Activated CD4-positive, alpha-beta T cell treated with anti-CD3 and anti-CD28 coated beads for 1 hour (primary cell): ENCODE measurements at regions not wholly inside any gene's neighbourhood (a gene's known extent, or its start where the extent isn't known, plus 50 kb on each side); places are given as distances from the start of the nearest gene placed in this dataset.

ENCODE experiments used
- DNase-seq: peaks from one replicate; pipeline ENCODE4 v3.0.0-alpha.2; 2020

DNA sequence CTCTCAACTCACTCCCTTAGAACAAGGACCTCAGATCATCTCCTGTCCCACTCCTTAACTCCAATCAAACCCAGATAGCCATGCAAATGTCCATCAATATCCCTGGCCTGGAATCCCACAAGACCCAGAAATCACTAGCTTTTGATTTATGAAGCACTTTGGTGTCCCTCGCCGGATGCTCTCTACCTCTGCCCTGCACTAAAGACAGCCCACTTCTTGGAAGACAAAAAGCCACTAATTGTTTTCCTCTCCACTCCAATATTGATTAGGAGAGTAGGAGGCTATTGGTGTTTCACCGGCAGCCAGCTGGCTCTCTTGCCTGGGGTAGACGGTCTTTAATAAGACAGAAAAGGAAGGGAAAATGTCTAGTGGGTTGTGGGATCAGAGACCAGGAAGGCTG, 221.2 kb downstream of the BUD13 start:
- no peak for DNase-seq

DNA sequence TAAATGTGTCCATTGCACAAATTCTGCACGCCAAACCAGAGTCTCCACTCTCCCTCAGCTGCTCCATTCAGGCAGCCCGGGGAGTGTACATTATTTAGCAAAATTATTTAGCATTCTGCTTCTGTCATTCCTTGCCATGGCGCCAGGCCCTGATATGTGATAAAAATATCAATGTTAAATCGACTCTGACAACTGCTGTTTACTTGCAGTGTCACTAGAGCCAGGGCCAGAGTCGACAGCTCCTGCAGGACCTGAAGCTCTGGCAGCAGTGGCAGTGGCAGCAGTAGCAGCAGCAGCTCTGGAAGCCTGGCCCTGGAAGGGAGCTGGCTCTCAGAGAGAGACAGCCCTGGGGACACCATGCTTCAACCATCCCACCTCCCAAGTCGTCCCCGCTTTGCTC, 224.5 kb downstream of the BUD13 start:
- DNase-seq, result no peak

DNA sequence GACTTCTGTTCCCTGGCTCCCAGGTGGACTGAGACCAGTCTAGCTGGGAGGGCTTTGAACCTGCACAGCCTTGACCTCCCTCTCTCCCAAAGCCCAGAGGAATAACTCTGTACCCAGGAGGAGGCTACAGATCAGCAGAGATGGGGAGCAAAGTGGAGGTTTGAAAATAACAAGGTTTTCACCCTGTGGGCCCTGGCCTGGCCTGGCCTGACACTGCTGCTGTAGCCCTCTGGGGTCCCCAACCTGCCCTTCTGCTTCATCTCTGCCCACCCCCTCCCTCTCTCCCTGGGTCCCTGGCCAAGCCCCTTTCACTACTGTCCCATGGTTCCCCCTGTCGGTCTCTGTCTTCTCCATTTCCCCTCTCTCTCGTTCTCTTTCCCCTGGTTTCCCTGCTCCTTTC, 225.2 kb downstream of the BUD13 start:
- no peak for DNase-seq

DNA sequence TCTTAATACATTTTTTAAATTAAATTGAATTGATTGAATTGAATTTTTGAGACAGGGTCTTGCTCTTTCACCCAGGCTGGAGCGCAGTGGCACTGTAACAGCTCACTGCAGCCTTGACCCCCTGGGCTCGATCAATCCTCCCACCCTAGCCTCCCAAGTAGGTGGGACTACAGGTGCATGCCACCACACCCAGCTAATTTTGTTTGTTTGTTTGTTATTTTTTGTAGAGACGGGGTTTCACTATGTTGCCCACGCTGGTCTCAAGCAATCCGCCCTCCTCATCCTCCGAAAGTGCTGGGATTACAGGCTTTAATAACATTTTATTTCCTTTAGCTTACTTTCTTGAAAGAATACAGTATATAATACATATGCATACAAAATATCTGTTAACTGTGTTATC, 226.9 kb downstream of the BUD13 start:
- DNase-seq, result no peak

DNA sequence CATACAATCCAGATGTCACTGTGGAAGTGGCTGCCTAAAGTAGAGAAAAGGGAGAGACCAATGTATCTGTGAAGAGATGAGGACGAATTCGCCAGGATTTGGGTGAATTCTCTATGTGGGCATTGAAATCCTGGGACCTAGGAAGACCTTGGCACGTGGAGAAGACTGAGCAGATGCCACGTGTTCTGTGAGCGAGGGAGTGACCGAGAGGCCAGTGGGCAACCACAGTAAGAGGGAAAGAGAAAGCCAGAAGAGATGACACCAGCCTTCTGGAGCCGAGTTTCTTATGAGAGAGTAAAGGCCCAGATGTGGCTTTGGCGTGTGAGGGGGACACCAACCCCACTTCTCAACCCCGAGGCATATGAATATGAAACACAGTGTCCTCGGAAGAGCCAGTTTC, 228.1 kb downstream of the BUD13 start:
- no peak for DNase-seq

DNA sequence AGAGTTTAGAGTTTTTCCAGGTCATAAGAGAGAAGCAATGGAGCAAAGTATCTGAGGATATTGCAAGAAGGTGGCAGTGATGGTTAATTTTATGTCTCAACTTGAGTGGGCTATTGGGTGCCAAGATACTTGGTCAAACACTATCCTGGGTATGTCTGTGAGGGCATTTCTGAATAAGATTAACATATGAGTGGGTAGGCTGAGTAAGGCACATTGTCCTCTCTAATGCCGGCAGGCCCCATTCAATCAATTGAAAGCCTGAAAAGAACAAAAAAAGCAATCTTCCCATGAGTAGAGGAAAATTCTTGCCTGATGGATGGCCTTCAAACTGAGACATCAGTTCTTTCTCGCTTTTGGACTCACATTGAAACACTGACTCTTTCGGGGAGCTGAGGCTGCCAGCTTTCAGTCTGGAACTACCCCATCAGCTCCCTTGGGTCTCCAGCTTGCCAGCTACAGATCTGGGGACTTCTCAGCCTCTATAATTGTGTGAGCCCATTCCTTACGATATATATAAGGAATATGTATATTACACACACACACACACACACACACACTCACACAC, 228.8 kb downstream of the BUD13 start:
- DNase-seq, result no peak

DNA sequence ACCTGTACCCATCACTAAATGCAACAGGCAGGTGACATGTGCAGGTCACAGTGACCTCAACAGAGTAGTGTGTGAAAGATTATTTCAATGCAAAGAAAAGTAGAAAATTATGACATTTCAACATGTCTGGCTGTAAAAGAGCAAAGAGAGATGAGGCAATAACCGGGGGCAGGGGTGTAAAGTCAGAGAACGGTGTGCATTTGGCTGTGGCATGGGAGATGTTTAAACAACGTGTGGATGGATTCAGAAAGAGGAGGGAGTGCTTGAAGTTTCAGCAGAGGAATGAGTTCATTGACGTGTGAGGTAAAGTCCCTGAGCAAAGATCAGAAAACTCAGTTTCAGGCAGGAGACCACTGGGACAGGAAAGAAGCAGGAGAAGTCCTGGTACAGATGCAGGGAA, 229.7 kb downstream of the BUD13 start:
- no peak for DNase-seq

DNA sequence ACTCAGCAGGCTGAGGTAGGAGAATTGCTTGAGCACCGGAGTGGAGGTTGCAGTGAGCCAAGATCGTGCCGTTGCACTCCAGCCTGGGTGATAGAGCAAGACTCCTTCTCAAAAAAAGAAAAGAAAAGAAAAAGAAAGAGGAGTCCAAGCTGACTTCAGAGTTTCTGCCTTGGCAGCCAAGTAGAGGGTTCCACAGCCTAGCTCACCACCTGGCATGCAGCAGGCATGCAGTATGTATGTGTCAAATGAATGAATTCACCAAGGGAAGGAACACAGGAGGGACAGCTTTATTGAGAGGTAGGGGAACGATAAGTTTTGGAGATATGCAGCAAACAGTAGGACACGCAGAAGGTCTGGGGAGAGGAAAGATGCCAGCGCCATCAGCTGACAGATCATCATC, 230.4 kb downstream of the BUD13 start:
- no peak for DNase-seq

DNA sequence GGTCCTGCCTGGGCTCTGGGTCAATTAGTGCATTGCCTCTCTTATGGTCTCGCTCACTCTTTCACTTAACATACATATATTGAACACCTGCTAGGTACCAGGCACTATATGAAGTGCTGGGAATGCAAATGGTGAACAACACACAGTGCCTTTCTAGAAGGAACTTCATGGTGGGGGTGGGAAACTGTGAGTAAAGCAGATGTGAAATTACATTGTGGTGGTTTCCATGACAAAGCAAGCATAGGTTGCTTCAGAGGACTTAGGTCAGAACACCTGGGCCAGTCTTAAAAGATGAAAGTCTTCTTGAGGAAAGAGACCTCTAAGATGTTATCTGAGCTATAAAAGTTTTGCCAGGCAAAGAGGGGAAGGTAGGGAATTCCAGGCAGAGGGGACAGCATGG, 231.3 kb downstream of the BUD13 start:
- no peak for DNase-seq

DNA sequence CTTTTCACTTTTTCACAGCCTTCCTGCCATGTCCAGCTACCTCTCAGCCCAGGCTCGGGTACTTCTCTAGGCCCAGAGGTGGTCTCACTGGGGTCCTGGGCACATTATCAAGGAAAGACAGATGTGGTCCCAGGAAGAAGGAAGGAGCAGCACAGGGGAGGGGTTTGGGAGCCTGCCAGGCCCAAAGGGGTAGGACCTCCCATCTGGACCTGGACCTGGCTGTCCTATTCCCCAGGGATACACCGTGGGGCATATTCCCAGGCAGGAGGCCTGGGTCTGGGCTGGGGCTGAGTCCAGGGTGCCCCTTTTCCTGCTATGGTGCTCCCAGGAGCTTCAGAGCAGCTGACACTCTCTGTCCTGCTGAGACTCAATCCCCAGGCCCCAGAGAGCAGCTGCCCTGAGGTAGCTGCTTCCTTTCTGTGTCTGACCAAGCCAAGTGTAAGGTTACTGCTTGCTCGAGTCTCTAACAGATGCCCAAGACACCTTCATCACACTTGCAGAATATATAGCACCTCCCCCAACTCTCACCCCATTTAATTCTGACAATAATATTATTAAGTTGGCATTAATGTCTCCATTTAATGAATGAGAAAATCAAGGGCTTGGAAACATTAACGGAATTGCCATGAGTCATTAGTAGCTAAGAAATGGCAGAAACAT, 232.0 kb downstream of the BUD13 start:
- DNase-seq, result no peak

DNA sequence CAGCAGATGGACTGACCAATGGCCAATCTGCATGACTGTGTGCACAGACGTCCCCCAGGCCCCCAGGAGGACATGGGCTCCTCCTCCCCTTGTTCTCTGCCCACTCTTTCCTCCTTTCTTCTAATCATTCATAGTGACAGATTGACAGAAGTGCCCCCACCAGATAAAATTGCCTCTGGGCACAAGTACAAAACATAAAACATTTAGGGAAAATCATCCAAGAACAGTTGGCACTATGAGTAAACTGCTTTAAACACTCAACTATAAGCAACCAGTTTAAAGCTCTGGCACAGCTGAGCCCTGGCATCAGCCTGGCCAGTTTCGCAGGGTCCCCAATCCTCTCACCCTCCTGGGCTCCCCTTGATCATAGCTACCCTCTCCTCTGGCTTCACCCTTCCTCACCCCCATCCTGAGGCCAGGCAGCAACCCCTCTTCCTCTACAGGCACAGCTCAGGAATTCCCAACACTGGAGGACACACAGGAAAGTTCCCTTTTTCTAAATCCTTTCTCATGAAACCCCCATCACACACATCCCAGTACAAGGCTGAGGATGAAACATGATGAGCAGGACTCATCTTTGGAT, 232.9 kb downstream of the BUD13 start:
- no peak for DNase-seq

DNA sequence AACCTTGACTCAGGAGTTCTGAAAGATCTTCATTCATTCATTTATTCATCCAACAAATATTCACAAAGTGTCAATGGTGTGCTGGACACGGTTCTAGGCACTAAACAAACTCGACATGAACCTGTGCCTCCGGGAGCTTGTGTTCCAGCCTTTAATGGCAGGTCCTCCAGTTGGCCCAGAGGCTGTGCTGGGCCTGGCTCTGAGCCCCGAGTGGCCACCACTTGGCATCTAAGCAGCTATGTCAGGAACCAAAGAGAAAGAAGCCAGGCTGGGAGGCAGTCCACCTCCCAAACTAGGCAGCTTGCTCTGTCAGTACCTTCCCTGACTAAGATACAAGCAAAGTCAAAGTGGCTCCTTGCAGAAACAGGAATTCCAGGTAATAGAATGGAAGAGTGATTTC, 233.6 kb downstream of the BUD13 start:
- DNase-seq, result no peak

DNA sequence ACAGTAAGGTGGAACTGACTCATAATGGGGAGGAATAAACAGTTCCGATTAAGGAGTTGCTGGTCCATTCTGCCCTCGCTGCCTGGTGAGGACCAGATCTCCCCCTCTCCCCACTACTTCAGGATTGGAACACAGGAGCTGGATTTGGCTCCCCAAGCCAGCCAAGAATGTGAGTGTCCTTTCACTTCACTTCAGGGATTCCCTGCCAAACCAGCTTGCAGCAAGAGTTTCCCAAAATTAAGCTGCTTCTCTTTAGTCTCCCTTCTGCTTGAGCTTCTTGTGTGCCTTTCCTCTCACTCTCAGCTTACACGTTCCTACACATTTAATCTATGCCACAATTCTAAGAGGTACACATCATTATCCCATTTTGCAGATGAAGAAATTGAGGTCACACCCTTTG, 234.1 kb downstream of the BUD13 start:
- no peak for DNase-seq

DNA sequence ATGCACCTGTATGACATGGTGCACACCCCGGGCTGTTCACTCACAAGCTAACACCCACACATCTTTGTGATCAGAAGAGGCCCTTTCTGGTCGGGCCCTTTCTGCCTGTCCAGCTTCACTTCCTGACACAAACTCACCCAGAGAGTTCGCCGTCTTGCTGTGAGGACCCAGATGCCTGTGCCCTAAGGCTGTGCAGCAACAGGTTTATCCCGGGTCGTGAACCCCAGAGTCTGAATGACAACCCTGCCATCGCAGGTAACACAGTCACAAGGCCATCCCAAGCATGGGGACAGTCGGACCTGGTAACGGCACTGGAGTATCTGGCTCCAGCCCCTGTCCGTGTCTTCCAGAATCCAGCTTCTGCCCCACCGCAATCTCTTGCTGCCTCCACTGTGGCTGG, 235.1 kb downstream of the BUD13 start:
- DNase-seq, result no peak

DNA sequence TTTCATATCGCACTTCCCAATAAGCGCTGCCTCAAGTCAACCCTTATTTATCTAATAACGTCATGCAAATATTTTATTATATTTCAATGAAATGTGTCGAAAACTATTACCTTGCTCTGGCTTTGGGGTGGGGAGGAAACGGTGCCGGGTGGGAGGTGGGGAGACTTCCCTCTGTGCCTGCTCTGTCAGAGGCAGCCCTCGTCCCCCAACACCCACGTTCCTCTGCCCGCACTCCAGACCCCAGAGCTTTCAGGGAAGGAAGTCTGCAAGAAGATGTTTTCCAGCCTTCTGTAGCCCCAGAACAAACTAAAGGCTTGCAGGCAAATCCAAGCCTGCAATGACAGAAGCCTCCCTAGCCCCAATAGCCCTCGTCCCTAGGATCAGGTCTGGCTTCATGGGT, 235.7 kb downstream of the BUD13 start:
- DNase-seq, result no peak

DNA sequence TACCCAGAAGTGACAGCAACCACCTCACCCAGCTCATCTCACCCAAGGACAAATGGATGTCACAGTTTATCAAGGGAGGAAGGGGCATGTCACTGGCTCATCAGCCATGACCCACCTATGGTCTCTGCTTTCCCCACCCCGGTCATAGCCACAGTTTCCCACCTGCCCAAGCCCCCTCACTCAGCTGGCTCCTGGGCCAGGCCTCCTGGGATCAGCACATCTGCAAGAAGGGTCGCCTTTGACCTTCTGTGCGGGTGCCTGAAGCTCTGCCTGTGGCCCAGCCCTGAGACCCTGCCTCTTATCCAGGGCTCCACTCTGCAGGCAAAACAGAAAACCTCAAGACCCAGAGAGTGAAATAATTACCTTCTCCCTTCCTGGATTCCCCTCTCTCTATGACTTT, 236.4 kb downstream of the BUD13 start:
- no peak for DNase-seq

DNA sequence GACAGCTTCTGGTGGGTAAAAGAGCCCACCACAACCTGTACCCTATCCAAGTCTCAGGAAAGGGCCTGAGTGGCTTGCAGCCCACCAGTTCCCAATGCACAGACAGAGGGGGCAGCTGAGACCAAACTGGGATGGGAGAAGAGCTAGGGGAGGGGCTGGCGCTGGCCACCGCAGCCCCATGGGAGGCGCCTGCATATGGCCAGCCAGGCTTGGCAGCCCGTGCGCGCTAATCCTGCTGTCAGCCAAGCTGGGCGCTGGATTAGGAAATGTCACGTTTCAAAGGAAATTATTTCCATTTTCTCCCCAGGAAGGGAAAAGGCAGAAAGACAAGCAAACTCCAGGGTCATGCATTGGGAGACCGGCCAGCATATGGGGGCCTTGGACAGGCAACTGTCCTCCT, 236.8 kb downstream of the BUD13 start:
- DNase-seq, result no peak

DNA sequence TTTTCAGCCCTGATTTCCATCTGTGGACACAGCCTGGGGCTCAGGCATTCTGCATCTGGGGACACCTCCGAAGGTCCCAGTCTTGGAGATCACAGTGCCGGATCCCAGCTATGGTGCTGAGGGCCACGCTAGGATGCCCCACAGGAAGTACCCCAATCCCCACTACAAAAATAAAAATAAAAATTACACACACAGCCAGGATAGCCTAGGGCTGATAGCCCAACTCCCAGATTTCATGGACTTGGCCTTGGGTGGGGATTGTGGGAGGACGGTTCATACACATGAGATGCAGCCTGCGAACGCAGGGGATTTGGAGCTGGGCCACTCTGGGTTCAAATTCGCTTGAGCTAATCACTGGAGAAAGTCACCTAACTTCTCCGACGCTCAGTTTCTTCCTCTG, 237.7 kb downstream of the BUD13 start:
- DNase-seq, result no peak

DNA sequence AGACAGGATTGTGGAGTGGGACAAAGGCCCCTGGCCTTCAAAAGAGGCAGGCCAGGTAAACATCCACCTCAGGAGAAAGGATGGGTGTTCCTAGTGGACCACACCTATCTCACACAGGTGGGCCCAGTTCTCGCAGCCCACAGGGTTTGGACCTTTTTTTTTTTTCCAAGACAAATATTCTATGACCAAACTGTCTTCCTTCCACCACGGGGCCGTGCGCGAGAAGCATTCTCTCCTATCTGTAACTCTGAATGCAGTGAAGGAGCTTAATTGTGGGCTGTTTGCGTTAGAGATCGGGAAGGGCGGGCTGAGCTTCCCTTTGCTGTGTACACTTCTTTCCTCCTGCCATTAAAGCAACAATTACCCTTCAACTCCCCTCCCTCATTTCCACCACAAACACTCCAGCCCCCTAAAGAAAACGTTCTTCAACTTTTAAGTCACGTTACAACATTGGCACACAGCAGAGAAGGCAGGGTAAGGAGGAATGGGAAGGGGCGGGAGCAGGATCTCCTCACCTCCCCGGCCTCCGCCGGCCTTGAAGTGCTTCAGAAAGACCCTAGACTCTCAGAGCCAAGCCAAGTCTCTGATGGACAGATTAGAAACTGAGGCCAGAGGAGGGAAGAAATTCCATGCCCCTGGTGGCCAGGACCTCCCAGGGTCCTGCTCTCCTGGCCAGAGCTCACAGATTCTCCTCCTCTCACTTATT, 238.4 kb downstream of the BUD13 start:
- DNase-seq, result no peak

DNA sequence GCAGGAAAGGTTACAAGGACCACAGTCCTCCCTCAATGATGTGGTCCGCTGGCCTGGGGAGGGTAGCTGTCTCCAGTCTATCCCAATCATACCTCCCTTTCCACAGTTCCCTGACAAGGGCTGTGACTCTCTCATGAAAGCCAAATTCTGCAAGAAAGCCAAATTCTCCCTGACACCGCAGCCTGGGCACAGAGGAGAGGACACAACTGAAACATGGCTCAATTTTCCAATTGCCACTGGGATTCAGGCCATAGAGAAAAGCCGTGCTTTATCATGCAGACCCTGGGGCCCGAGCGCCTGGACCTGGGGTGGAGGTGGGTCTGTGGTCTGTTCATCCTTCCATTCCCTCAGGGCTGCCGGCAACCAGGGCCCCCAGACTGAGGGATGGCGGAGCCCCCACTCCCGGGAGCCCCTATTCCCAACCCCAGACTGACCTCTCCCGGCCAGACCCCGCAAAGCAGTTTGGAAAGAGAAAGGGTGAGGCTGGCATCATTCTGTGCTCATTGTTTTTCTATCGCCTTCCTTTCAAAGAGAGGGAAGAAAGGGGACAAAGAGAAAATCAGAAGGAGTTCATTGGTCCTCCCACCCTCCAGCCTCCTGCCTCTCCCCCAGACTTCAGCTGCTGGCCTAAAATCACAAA, 239.5 kb downstream of the BUD13 start:
- no peak for DNase-seq

DNA sequence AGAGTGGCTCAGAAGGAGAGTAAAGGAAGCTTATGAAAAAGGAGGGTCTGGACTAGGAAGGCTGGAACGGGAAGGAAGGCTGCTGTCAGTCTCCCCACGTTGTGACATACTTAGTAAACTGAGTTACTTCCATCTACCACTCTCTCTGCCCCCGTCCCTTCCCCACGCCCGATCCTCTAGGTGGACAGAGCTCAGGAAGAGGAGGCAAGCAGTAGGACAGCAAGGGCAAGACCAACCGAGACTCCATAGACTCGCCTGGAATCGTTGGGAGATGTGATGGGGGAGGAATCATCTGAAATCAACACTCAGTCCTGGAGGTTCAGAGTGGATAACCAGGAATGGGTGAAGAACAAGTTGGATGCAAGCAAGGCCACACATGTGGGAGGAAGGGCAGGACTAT, 240.7 kb downstream of the BUD13 start:
- DNase-seq, result no peak

DNA sequence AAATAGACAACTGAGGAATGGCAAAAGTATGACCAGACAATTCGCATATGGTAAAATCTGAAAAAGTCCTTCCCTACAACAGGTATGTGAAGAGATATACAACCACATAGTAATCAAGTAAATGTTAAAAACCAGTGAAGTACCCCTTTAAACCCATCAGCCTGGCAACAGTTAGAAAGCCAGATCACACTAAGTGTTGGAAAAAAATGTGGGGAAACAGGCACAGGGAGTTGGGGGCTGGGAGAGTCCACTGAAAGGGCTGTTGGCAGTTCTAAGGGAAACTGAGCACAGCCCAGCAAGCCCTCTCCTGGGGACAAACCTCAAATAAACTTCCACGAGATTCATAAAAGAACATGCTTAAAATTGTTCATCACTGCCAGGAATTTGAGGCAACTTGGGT, 242.1 kb downstream of the BUD13 start:
- no peak for DNase-seq

DNA sequence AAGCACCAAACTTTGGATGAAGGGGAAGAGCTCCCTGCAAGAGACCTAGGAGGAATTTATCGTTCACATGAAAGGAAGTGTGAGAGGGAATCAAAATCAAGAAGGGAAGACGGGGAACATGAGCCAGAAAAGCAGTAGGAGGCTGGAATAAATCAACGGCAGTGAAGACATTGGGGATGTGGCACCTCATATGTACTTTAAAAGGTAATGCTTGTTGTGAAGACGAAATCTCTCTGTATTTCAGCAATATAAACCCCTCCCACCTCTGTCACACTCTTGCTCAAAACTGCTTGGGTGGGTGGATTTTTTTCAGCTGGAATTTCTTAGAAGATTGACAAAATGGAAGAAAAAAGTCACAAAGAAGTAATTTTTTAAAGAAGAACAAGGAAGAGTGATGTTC, 243.5 kb downstream of the BUD13 start:
- no peak for DNase-seq
